GM19351 (cell line): ENCODE measurements at regions not wholly inside any gene's neighbourhood (a gene's known extent, or its start where the extent isn't known, plus 50 kb on each side); places are given as distances from the start of the nearest gene placed in this dataset.

ENCODE experiments used
- ATAC-seq: cut with Tn5 transposase; IDR thresholded peaks from one replicate; pipeline ENCODE4 v1.9.1; 2021; ENCODE audit warnings: mild to moderate bottlenecking, moderate library complexity; ENCODE audit not compliant: unreplicated experiment

GRCh38 chr1:8204826-8205225 is 113.1 kb upstream of the SLC45A1 start:
- no peak for ATAC-seq

GRCh38 chr1:8203551-8203950 is 114.4 kb upstream of the SLC45A1 start:
- no peak for ATAC-seq

DNA sequence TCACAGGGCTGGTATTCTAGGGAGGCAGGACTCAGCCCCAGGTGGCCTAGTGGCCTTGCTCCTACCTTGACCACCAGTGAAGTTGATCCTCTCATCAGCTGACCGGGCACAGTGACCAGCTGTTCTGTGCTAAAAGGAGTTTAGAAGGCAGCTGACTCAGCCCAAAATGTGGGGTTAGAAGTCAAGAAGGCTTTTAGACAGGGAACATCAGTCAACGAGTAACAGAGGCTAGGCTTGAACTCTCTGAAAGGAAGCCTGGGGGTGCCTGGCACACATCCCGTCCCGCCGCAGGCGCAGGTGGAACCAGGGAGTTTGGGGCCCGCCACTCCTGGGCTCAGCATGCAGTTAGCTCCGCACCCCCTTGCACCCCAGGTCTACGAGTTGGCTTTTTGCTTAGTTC is 114.9 kb upstream of the SLC45A1 start:
- no peak for ATAC-seq

GRCh38 chr1:8202182-8202905 is 115.6 kb upstream of the SLC45A1 start:
- no peak for ATAC-seq

DNA sequence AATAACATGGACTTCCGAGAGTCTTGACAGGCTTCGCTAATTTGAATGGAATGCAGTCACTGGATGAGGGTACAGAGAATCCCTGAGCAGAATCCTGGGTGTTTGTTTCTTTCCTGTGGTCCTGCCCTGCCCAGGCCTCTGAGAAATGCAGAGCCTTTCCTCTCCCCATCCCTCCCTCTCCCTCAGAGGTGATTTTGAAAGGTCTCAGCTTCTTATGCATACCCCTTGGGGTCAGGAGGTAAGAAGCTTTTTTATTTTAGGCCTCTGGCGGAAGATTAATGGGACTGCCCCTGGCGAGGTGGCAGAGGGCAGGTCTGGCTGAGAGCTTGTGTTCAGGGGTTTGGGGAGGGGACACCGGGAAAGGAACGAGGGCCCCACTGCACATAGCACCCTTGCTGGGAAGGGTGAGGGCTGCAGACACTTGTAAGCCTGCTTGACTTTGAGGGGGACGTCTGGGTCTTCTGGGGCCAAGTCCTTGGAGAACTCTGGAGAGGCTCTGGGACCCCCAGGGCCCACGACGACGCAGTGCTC is 116.5 kb upstream of the SLC45A1 start:
- ATAC-seq = no peak

- ATAC-seq = no peak
Measured at GRCh38 chr1:8200317-8201115, 117.4 kb upstream of the SLC45A1 start.

DNA sequence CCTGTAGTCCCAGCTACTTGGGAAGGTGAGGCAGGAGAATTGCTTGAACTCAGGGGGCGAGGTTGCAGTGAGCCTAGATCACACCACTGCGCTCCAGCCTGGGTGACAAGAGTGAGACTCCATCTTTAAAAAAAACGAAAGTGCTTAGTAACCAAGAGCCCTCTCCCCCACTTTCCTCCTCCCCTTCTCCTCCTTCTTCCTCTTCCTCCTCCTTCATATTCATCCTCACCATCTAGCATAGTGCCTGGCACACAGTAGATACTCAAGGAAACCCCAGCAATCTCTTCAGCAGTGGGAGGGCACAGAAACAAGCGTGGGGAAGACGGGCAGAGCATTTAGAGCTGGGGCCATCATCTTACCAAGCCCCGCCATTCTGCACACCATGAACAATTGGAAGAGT is 119.4 kb upstream of the SLC45A1 start:
- ATAC-seq = no peak

GRCh38 chr1:8197493-8198282 is 120.2 kb upstream of the SLC45A1 start:
- ATAC-seq = no peak

DNA sequence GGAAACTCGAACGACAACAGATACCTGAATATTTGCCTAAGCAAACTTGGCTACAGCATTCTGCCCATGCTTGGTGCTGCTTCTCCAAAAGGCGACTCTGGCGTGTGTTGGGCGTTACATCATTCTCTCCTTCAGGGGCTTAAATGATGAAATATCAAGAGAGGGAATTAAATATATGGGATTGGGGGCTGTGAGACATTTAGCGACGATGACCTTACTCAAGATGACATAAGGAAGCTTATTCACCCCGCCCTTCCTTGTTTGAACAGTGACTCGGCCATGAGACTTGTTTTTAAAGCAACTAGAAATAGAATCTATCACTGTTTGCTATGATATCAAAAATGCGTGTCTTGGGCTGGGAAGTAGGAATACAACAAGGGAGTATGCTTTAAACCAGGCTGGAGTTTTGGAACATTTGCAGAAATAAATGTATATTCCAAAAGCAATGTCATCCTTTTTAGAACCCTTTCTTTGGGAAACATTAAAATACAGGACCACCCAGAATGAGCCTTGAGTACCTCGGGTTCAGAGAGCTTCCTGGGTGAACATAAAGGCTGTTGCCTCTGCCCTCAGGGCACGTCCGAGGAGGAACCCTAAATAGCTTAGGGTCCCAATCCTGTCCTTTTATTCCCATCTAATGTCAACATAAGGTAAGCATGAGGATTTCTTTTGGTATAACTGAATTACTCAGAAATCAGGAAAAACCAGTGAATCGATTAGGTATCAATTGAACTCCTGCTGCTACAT is 123.3 kb upstream of the SLC45A1 start:
- no peak for ATAC-seq

- ATAC-seq = no peak
Measured at GRCh38 chr1:8193840-8194406, 124.0 kb upstream of the SLC45A1 start.

- ATAC-seq = no peak
Measured at GRCh38 chr1:8191474-8191873, 126.4 kb upstream of the SLC45A1 start.

- ATAC-seq = no peak
Measured at GRCh38 chr1:8189931-8190483, 127.9 kb upstream of the SLC45A1 start.

GRCh38 chr1:8185400-8185799 is 132.5 kb upstream of the SLC45A1 start:
- no peak for ATAC-seq

DNA sequence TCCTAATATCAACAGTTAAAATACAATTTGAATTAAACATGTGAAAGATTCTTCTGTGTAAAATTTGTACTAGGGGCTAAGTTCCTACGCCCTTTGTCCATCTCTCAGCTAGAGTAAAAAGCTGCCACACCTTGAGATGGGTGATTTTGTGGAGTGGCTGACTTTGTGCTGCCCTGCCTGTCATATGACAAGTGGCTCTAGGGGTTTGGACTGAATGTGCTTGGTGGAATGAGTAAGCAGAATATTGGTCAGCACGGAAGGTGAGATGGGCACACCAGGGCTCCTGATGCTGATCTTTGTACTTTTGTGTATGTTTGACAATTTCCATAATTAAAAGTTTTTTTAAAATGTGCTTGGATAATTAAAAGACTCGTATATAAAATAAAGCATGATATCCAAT is 133.6 kb upstream of the SLC45A1 start:
- ATAC-seq = no peak

DNA sequence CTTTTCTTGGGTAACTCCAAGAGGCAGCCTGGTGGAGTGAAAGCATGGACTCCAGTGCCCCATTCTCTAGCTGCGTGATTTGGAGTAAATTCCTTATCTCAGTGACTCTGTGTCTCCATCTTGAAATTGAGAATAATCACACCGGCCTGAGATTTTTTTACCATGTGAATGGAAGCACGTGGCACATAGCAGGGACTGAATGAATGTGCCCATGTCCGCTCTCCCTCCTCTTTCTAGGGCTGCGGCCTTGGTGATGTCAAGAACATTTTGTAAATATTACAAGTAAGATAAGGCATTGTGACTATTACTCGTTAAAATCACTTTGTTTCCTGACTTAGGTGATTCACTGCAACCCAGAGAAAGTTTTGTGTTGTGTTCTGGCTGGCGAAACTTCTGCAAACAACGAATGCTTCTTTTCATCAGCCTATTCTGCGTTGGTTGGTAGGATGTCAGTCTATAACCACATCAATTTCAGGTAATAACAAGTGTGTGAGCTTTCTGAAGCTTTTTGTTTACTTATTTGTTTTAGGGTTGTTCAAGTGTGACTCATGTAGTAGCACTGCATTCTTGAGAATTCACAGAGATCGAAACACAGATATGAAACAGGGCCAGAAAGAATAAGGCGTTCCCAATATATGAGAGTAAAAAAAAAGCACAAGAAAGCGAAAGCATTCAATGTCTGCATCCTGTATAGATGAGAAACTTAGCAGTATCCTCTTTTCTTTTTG is 135.7 kb upstream of the SLC45A1 start:
- ATAC-seq = peak; percentile 86

DNA sequence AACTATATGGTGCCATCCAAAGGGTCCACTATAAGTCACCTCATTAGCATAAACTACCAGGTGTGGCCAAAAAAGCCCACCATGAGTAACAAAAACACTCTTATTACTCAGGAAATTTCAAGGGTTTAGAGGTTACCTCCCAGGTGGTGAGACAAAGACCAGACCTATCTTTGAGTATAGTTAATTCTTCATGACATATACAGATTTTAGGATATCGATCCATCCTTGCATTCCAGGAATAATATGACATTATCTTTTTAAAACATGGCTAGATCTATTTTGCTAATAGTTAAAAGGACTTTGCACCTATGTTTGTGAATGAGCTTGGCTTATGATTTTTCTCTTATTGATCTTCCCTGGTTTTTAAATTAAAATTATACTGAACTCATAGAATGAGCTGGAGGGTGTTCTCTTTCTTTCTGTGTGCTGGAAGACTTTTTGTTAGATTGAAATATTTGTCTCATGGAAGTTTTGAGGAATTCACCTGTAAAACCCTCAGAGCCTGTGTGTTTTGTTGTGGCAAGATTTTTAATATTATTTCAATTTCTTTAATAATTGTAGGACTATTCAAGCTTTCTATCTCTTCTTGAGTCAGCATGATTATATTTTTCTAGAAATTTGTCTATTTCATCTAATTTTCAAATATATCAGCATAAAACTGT is 138.7 kb upstream of the SLC45A1 start:
- ATAC-seq = no peak

- no peak for ATAC-seq
Measured at GRCh38 chr1:8176279-8176678, 141.6 kb upstream of the SLC45A1 start.

DNA sequence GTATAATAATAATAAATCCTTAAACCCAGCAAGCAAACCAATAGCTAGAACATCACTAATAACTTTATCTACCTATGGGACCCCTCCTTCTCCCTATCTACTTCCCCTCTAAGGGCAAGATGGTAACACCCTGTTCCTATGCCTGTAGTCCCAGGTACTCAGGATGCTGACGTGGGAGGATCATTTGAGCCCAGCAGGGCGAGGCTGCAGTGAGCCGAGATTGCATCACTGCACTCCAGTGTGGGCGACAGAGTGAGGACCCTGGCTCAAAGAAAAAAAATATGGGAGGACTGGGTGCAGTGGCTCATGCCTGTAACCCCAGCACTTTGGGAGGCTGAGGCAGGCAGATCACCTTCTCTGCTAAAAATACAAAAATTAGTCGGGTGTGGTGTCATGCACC is 143.1 kb upstream of the SLC45A1 start:
- no peak for ATAC-seq
